Breast epithelium (tissue), 4 donors: ENCODE measurements at regions not wholly inside any gene's neighbourhood (a gene's known extent, or its start where the extent isn't known, plus 50 kb on each side); places are given as distances from the start of the nearest gene placed in this dataset.
"Not testable (repeated sequence)": the region's sequence is repeated elsewhere in the genome, so short reads cannot be mapped to it uniquely, and the experiment has no call there.

Source experiments
- DNase-seq, 2 donors: peaks; one replicate each; pipeline ENCODE4 v3.0.0-alpha.2; 2019; ENCODE audit warnings: low spot score in 2 of 2
- H3K27ac ChIP-seq, 2 donors: fragments of 200-600 bp; sonication (generic) in 1 of 2; one replicate each; pipeline ENCODE4 v1.5.1; 2016 to 2019; ENCODE audit warnings: mild to moderate bottlenecking in 1 of 2
- H3K27me3 ChIP-seq, 2 donors: fragments of 200-600 bp; sonication (generic) in 1 of 2; one replicate each; pipeline versions ENCODE4 v1.5.1 to v1.6.0; 2017 to 2019; ENCODE audit warnings: control low read depth in 1 of 2, mild to moderate bottlenecking in 1 of 2
- H3K36me3 ChIP-seq: fragments of 200-600 bp; one replicate; pipeline ENCODE4 v1.5.1; 2019
- H3K4me1 ChIP-seq, 2 donors: fragments of 200-600 bp; sonication (generic); one replicate each; pipeline ENCODE4 v1.5.1; 2016 to 2019; ENCODE audit warnings: control low read depth in 1 of 2
- H3K4me3 ChIP-seq, 3 donors: fragments of 200-600 bp; sonication (generic); 1 replicate in 2 of 3; 2 replicates in 1 of 3; pipeline ENCODE4 v1.5.1; 2016 to 2019; ENCODE audit warnings: mild to moderate bottlenecking in 3 of 3, moderate library complexity in 2 of 3
- H3K9me3 ChIP-seq, 2 donors: fragments of 200-600 bp; sonication (generic) in 1 of 2; one replicate each; pipeline ENCODE4 v1.5.1; 2016 to 2019; ENCODE audit warnings: control low read depth in 1 of 2
- CTCF ChIP-seq, 3 donors: fragments of 450-650 bp; IDR thresholded peaks; one replicate each; pipeline ENCODE4 v1.5.1; 2016 to 2017; ENCODE audit warnings: antibody characterized with exemption in 3 of 3, mild to moderate bottlenecking in 3 of 3, moderate library complexity in 3 of 3
- POLR2A ChIP-seq: fragments of 450-650 bp; IDR thresholded peaks from one replicate; pipeline ENCODE4 v1.6.1; 2016; ENCODE audit warnings: antibody characterized with exemption, mild to moderate bottlenecking, moderate library complexity
- POLR2AphosphoS5 ChIP-seq, 3 donors: sonication (generic); formaldehyde crosslinking; IDR thresholded peaks; one replicate each; pipeline ENCODE4 v1.6.1; 2017; ENCODE audit warnings: antibody characterized with exemption in 3 of 3
- intact Hi-C: fragments of 100-400 bp; cut with DNase I; formaldehyde crosslinking; loops from one replicate; pipeline ENCODE4 v1.15.1; 2023; ENCODE audit warnings: low total_unique reads

- TF ChIP-seq POLR2A: no peak
- TF ChIP-seq CTCF (IDR thresholded peaks at IDR 0.05): no peak
- TF ChIP-seq POLR2AphosphoS5 (IDR thresholded peaks at IDR 0.05): no peak
- intact Hi-C loops: no loop called here
- H3K36me3 ChIP-seq: no peaks in the 10 kb centered on the region
- no peak overlapping the region for H3K4me3 ChIP-seq
- peaks cover 0 to 25% of the 10 kb centered on the region in 2 donors for H3K27me3 ChIP-seq
- H3K9me3 ChIP-seq: no peaks in the 10 kb centered on the region
- no peak for DNase-seq
- H3K4me1 ChIP-seq: no peaks in the 10 kb centered on the region
- no peak overlapping the region for H3K27ac ChIP-seq
These were observed 1527.9 kb downstream of the BRD1 start for GRCh38 chr22:48299801-48300200.

GRCh38 chr22:48299124-48299523, 1528.5 kb downstream of the BRD1 start:
- Histone ChIP-seq H3K4me3 (no peak overlapping the region), H3K27ac (no peak overlapping the region), H3K36me3 (no peaks in the 10 kb centered on the region), H3K27me3 (peaks cover 0 to 23% of the 10 kb centered on the region in 2 donors), H3K4me1 (no peaks in the 10 kb centered on the region), H3K9me3 (no peaks in the 10 kb centered on the region)
- intact Hi-C loops: no loop called here
- DNase-seq: peak in 1 of 2 donors; percentile 5
- TF ChIP-seq POLR2AphosphoS5 (IDR thresholded peaks at IDR 0.05): no peak
- no peak for TF ChIP-seq CTCF (IDR thresholded peaks at IDR 0.05)
- no peak for TF ChIP-seq POLR2A

GRCh38 chr22:48297296-48297695, 1530.4 kb downstream of the BRD1 start:
- no peak overlapping the region for H3K27ac ChIP-seq
- no peaks in the 10 kb centered on the region for H3K9me3 ChIP-seq
- peak in 1 of 2 donors; percentile 2 for DNase-seq
- TF ChIP-seq POLR2A: no peak
- no peak for TF ChIP-seq CTCF (IDR thresholded peaks at IDR 0.05)
- TF ChIP-seq POLR2AphosphoS5 (IDR thresholded peaks at IDR 0.05): no peak
- intact Hi-C loops: no loop called here
- no peak overlapping the region for H3K4me3 ChIP-seq
- H3K36me3 ChIP-seq: no peaks in the 10 kb centered on the region
- no peaks in the 10 kb centered on the region for H3K4me1 ChIP-seq
- peaks cover 0 to 18% of the 10 kb centered on the region in 2 donors for H3K27me3 ChIP-seq

GRCh38 chr22:48289954-48290353, 1527.5 kb downstream of the TBC1D22A start:
- intact Hi-C loops, H3K27ac ChIP-seq, H3K4me3 ChIP-seq, H3K27me3 ChIP-seq, H3K36me3 ChIP-seq, DNase-seq, H3K9me3 ChIP-seq, H3K4me1 ChIP-seq: not testable (repeated sequence)

- TF ChIP-seq POLR2A (no peak), CTCF (IDR thresholded peaks at IDR 0.05) (no peak), POLR2AphosphoS5 (IDR thresholded peaks at IDR 0.05) (no peak)
- H3K4me3 ChIP-seq: no peak overlapping the region
- DNase-seq: no peak
- H3K9me3 ChIP-seq: peaks cover 0 to 3% of the 10 kb centered on the region in 2 donors
- intact Hi-C loops: no loop called here
- no peaks in the 10 kb centered on the region for H3K4me1 ChIP-seq
- H3K27me3 ChIP-seq: no peaks in the 10 kb centered on the region
- H3K27ac ChIP-seq: no peak overlapping the region
- H3K36me3 ChIP-seq: no peaks in the 10 kb centered on the region
These were observed 1526.0 kb downstream of the TBC1D22A start for GRCh38 chr22:48288376-48288940.

- Histone ChIP-seq H3K27me3 (no peaks in the 10 kb centered on the region), H3K4me1 (no peaks in the 10 kb centered on the region), H3K9me3 (peaks cover 0 to 3% of the 10 kb centered on the region in 2 donors), H3K4me3 (no peak overlapping the region), H3K36me3 (no peaks in the 10 kb centered on the region), H3K27ac (no peak overlapping the region)
- DNase-seq: no peak
- TF ChIP-seq CTCF (IDR thresholded peaks at IDR 0.05) (no peak), POLR2A (no peak), POLR2AphosphoS5 (IDR thresholded peaks at IDR 0.05) (no peak)
- intact Hi-C loops: no loop called here
These were observed 1524.6 kb downstream of the TBC1D22A start for GRCh38 chr22:48287031-48287430.
